ENCODE measurements at regions not wholly inside any gene's neighbourhood (a gene's known extent, or its start where the extent isn't known, plus 50 kb on each side); places are given as distances from the start of the nearest gene placed in this dataset.
A peak's percentile ranks its signal among the peaks of the same experiment; 100 is the strongest.
"Not testable (repeated sequence)": the region's sequence is repeated elsewhere in the genome, so short reads cannot be mapped to it uniquely, and the experiment has no call there.

GRCh38 chr7:81887098-81888090, 117.5 kb upstream of the HGF start:
- no peak for DNase-seq

GRCh38 chr7:81886211-81886764, 116.4 kb upstream of the HGF start:
- DNase-seq, result no peak

GRCh38 chr7:81884817-81885216, 115.0 kb upstream of the HGF start:
- DNase-seq, result no peak

GRCh38 chr7:81883801-81884393, 114.0 kb upstream of the HGF start:
- DNase-seq, result no peak

- DNase-seq, result no peak
Measured at GRCh38 chr7:81882086-81882485, 112.2 kb upstream of the HGF start.

GRCh38 chr7:81877890-81878289, 108.0 kb upstream of the HGF start:
- no peak for DNase-seq

GRCh38 chr7:81873559-81873958, 103.7 kb upstream of the HGF start:
- DNase-seq, result no peak

- no peak for DNase-seq
Measured at GRCh38 chr7:81871606-81872265, 101.9 kb upstream of the HGF start.

GRCh38 chr7:81870608-81871007, 100.8 kb upstream of the HGF start:
- no peak for DNase-seq

GRCh38 chr7:81869670-81870069, 99.8 kb upstream of the HGF start:
- DNase-seq, result no peak

GRCh38 chr7:81865754-81866153, 95.9 kb upstream of the HGF start:
- DNase-seq, result no peak

GRCh38 chr7:81859433-81859832, 89.6 kb upstream of the HGF start:
- no peak for DNase-seq

- DNase-seq, result not testable (repeated sequence)
Measured at GRCh38 chr7:81858820-81859219, 89.0 kb upstream of the HGF start.

GRCh38 chr7:81857385-81857784, 87.5 kb upstream of the HGF start:
- DNase-seq, result no peak

GRCh38 chr7:81854518-81854917, 84.7 kb upstream of the HGF start:
- no peak for DNase-seq

- DNase-seq, result no peak
Measured at GRCh38 chr7:81852701-81853100, 82.9 kb upstream of the HGF start.

GRCh38 chr7:81851413-81851812, 81.6 kb upstream of the HGF start:
- DNase-seq, result no peak

- DNase-seq, result peak; percentile 93
Measured at GRCh38 chr7:81846398-81846797, 76.6 kb upstream of the HGF start.

GRCh38 chr7:81845744-81846241, 75.9 kb upstream of the HGF start:
- DNase-seq, result peak; percentile 59

- DNase-seq, result not testable (repeated sequence)
Measured at GRCh38 chr7:81843657-81844056, 73.8 kb upstream of the HGF start.

- DNase-seq, result no peak
Measured at GRCh38 chr7:81842361-81842760, 72.5 kb upstream of the HGF start.

GRCh38 chr7:81839708-81840369, 70.0 kb upstream of the HGF start:
- DNase-seq, result peak; percentile 66

- no peak for DNase-seq
Measured at GRCh38 chr7:81833401-81833800, 63.6 kb upstream of the HGF start.

Measured in suppressor macrophage treated with lipopolysaccharide for 4 hours (primary cell).